Thyroid gland (tissue), 4 donors: ENCODE measurements at regions not wholly inside any gene's neighbourhood (a gene's known extent, or its start where the extent isn't known, plus 50 kb on each side); places are given as distances from the start of the nearest gene placed in this dataset.

Experiments
- DNase-seq, 2 donors: peaks; one replicate each; pipeline ENCODE4 v3.0.0-alpha.2; 2019
- H3K27ac ChIP-seq, 3 donors: fragments of 200-600 bp; sonication (generic); 1 replicate in 2 of 3; 2 replicates in 1 of 3; pipeline ENCODE4 v1.5.1; 2016 to 2019; ENCODE audit warnings: mild to moderate bottlenecking in 1 of 3, moderate library complexity in 1 of 3
- H3K27me3 ChIP-seq: fragments of 200-600 bp; sonication (generic); one replicate; pipeline ENCODE4 v1.5.1; 2019
- H3K36me3 ChIP-seq, 2 donors: fragments of 200-600 bp; sonication (generic); one replicate each; pipeline ENCODE4 v1.5.1; 2016 to 2019
- H3K4me1 ChIP-seq, 2 donors: fragments of 200-600 bp; sonication (generic); one replicate each; pipeline ENCODE4 v1.5.1; 2017 to 2019
- H3K4me3 ChIP-seq, 3 donors: fragments of 200-600 bp; sonication (generic); replicated peaks in 1 of 3; 1 replicate in 2 of 3; 2 replicates in 1 of 3; pipeline ENCODE4 v1.5.1; 2016; ENCODE audit warnings: mild to moderate bottlenecking in 1 of 3
- H3K9me3 ChIP-seq: fragments of 200-600 bp; sonication (generic); one replicate; pipeline ENCODE4 v1.5.1; 2017
- POLR2A ChIP-seq, 2 donors: fragments of 450-650 bp; IDR thresholded peaks; one replicate each; pipeline ENCODE4 v1.6.1; 2017; ENCODE audit warnings: antibody characterized with exemption in 2 of 2, mild to moderate bottlenecking in 2 of 2, moderate library complexity in 1 of 2
- WGBS, 2 donors: methylation state at CpG; one replicate each; pipeline ENCODE4 v1.1.5; 2017; 5-methylcytosine and 5-hydroxymethylcytosine counted together
- intact Hi-C: fragments of 100-400 bp; cut with DNase I; formaldehyde crosslinking; loops from one replicate; pipeline ENCODE4 v1.15.1; 2023
- TF ChIP-seq, protein P1 (sequence below), 6 experiments: fragments of 200-600 bp in 3 of 6; fragments of 450-650 bp in 3 of 6; sonication (generic) in 3 of 6; IDR thresholded peaks; one replicate each; pipeline ENCODE4 v1.5.1; 2016 to 2019; ENCODE audit warnings: antibody characterized with exemption in 6 of 6, mild to moderate bottlenecking in 2 of 6, inconsistent platforms in 1 of 6, moderate library complexity in 1 of 6

DNA sequence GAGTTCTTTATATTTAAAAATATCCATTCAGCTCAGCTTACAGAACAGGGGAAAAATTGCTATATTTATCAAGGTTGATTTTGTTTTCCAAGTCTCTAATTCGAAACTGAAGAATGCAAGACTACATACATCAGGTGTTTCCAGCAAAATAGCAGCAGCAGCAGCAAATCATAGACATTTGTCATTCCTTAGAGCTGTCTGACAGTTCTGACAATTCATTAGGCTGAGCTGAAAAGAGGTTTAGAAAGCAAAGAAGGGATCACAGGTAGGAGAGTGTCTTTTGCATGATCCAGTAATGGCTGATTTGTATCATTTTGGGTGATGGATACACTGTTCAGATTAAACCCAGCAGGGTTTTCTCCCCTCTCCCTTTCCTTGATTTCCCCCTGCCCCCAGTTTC is 545.7 kb downstream of the MCTP2 start:
- Histone ChIP-seq H3K27me3 (no peaks in the 10 kb centered on the region), H3K9me3 (no peaks in the 10 kb centered on the region), H3K4me1 (no peaks in the 10 kb centered on the region), H3K4me3 (no peak overlapping the region), H3K27ac (no peak overlapping the region), H3K36me3 (no peaks in the 10 kb centered on the region)
- intact Hi-C loops = no loop called here
- TF ChIP-seq, protein P1, sequence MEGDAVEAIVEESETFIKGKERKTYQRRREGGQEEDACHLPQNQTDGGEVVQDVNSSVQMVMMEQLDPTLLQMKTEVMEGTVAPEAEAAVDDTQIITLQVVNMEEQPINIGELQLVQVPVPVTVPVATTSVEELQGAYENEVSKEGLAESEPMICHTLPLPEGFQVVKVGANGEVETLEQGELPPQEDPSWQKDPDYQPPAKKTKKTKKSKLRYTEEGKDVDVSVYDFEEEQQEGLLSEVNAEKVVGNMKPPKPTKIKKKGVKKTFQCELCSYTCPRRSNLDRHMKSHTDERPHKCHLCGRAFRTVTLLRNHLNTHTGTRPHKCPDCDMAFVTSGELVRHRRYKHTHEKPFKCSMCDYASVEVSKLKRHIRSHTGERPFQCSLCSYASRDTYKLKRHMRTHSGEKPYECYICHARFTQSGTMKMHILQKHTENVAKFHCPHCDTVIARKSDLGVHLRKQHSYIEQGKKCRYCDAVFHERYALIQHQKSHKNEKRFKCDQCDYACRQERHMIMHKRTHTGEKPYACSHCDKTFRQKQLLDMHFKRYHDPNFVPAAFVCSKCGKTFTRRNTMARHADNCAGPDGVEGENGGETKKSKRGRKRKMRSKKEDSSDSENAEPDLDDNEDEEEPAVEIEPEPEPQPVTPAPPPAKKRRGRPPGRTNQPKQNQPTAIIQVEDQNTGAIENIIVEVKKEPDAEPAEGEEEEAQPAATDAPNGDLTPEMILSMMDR (IDR thresholded peaks at IDR 0.05) = no peak
- WGBS, 2 donors = 86 to 92% methylated on average over 1 of the region's 1 CpG
- DNase-seq = no peak

GRCh38 chr15:94778840-94779239 is 547.5 kb downstream of the MCTP2 start:
- H3K27me3 ChIP-seq = no peaks in the 10 kb centered on the region
- no peaks in the 10 kb centered on the region for H3K4me1 ChIP-seq
- no peaks in the 10 kb centered on the region for H3K36me3 ChIP-seq
- TF ChIP-seq, protein P1 (IDR thresholded peaks at IDR 0.05) = no peak
- no peak for TF ChIP-seq POLR2A (IDR thresholded peaks at IDR 0.05)
- H3K4me3 ChIP-seq = no peak overlapping the region
- no peak for DNase-seq
- no peaks in the 10 kb centered on the region for H3K9me3 ChIP-seq
- no peak overlapping the region for H3K27ac ChIP-seq
- intact Hi-C loops = no loop called here

- H3K36me3 ChIP-seq = no peaks in the 10 kb centered on the region
- no peaks in the 10 kb centered on the region for H3K4me1 ChIP-seq
- no peak for DNase-seq
- H3K27ac ChIP-seq = no peak overlapping the region
- no peaks in the 10 kb centered on the region for H3K9me3 ChIP-seq
- H3K27me3 ChIP-seq = no peaks in the 10 kb centered on the region
- no peak for TF ChIP-seq POLR2A (IDR thresholded peaks at IDR 0.05)
- TF ChIP-seq, protein P1 (IDR thresholded peaks at IDR 0.05) = no peak
- intact Hi-C loops = no loop called here
- no peak overlapping the region for H3K4me3 ChIP-seq
- WGBS, 2 donors = 90 to 91% methylated on average over 4 of the region's 4 CpGs
Measured at GRCh38 chr15:94780166-94780565, 548.8 kb downstream of the MCTP2 start.

DNA sequence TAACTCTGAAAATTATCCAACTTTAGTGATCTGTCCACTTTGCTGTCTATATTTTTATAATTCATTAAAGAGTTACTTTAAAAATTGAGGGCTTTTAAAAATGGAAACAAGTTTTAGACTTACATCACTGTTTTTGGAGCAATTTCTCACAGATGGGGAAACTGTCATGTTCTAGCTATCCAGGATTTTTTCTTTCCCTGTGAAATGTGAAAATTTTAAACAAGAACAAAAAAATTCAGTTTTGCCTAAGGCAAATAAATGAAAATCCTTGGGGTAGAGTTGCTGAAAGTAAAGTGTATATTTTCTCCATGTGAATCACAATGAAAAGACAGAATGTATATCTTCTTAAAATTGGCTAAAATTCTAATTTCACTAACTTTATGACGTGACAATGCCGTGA is 553.7 kb downstream of the MCTP2 start:
- Histone ChIP-seq H3K36me3 (no peaks in the 10 kb centered on the region), H3K4me3 (no peak overlapping the region), H3K27ac (no peak overlapping the region), H3K9me3 (no peaks in the 10 kb centered on the region), H3K4me1 (no peaks in the 10 kb centered on the region), H3K27me3 (no peaks in the 10 kb centered on the region)
- intact Hi-C loops = no loop called here
- no peak for DNase-seq
- TF ChIP-seq, protein P1 (IDR thresholded peaks at IDR 0.05) = no peak
- no peak for TF ChIP-seq POLR2A (IDR thresholded peaks at IDR 0.05)
- WGBS, 2 donors = 89% methylated on average over 2 of the region's 2 CpGs

GRCh38 chr15:94791008-94791407 is 559.6 kb downstream of the MCTP2 start:
- WGBS, 2 donors = 65 to 72% methylated on average over 2 of the region's 2 CpGs
- DNase-seq = no peak

More at GRCh38 chr15:94791008-94791407, 559.6 kb downstream of the MCTP2 start:
- no peak overlapping the region for H3K27ac ChIP-seq
- H3K27me3 ChIP-seq = no peaks in the 10 kb centered on the region
- intact Hi-C loops = no loop called here
- no peaks in the 10 kb centered on the region for H3K4me1 ChIP-seq
- no peaks in the 10 kb centered on the region for H3K36me3 ChIP-seq
- no peak for TF ChIP-seq POLR2A (IDR thresholded peaks at IDR 0.05)
- TF ChIP-seq, protein P1 (IDR thresholded peaks at IDR 0.05) = no peak
- no peak overlapping the region for H3K4me3 ChIP-seq
- H3K9me3 ChIP-seq = no peaks in the 10 kb centered on the region
